Tibial artery (tissue), 4 donors: ENCODE measurements at regions not wholly inside any gene's neighbourhood (a gene's known extent, or its start where the extent isn't known, plus 50 kb on each side); places are given as distances from the start of the nearest gene placed in this dataset.

Experiments
- DNase-seq, 2 donors: peaks; one replicate each; pipeline ENCODE4 v3.0.0-alpha.2; 2019
- H3K27ac ChIP-seq, 2 donors: fragments of 200-600 bp; sonication (generic) in 1 of 2; 1 replicate in 1 of 2; 2 replicates in 1 of 2; pipeline ENCODE4 v1.5.1; 2018 to 2019; ENCODE audit warnings: mild to moderate bottlenecking in 1 of 2
- H3K27me3 ChIP-seq, 2 donors: fragments of 200-600 bp; sonication (generic) in 1 of 2; one replicate each; pipeline versions ENCODE4 v1.5.1 to v1.6.0; 2016 to 2019
- H3K36me3 ChIP-seq, 3 donors: fragments of 200-600 bp; sonication (generic) in 2 of 3; one replicate each; pipeline ENCODE4 v1.5.1; 2016 to 2019; ENCODE audit warnings: mild to moderate bottlenecking in 2 of 3
- H3K4me1 ChIP-seq, 4 donors: fragments of 200-600 bp; sonication (generic) in 2 of 4; 1 replicate in 3 of 4; 2 replicates in 1 of 4; pipeline ENCODE4 v1.5.1; 2016 to 2019
- H3K4me3 ChIP-seq, 2 donors: fragments of 200-600 bp; sonication (generic) in 1 of 2; 1 replicate in 1 of 2; 2 replicates in 1 of 2; pipeline ENCODE4 v1.5.1; 2018 to 2019; ENCODE audit warnings: mild to moderate bottlenecking in 2 of 2
- H3K9me3 ChIP-seq, 3 donors: fragments of 200-600 bp; sonication (generic) in 1 of 3; one replicate each; pipeline ENCODE4 v1.5.1; 2016 to 2019
- CTCF ChIP-seq, 2 experiments: fragments of 200-600 bp in 1 of 2; fragments of 450-650 bp in 1 of 2; IDR thresholded peaks; one replicate each; pipeline ENCODE4 v1.5.1; 2017 to 2019; ENCODE audit warnings: antibody characterized with exemption in 2 of 2, mild to moderate bottlenecking in 1 of 2, moderate library complexity in 1 of 2
- intact Hi-C: fragments of 100-400 bp; cut with DNase I; formaldehyde crosslinking; loops from one replicate; pipeline ENCODE4 v1.15.0; 2023; ENCODE audit warnings: low total_unique reads

GRCh38 chr2:60641811-60642788 lies 88.6 kb upstream of the BCL11A start:
- no peak overlapping the region for H3K4me3 ChIP-seq
- peak; percentile 29 to 51 for TF ChIP-seq CTCF (IDR thresholded peaks at IDR 0.05)
- intact Hi-C loops = no loop called here
- H3K36me3 ChIP-seq = no peaks in the 10 kb centered on the region
- no peak for DNase-seq
- no peak overlapping the region for H3K27ac ChIP-seq
- no peaks in the 10 kb centered on the region for H3K9me3 ChIP-seq
- H3K4me1 ChIP-seq = no peaks in the 10 kb centered on the region
- H3K27me3 ChIP-seq = peaks cover 0 to 16% of the 10 kb centered on the region in 2 donors

- no peak for TF ChIP-seq CTCF (IDR thresholded peaks at IDR 0.05)
- Histone ChIP-seq H3K36me3 (no peaks in the 10 kb centered on the region), H3K9me3 (no peaks in the 10 kb centered on the region), H3K27me3 (peaks cover 0 to 24% of the 10 kb centered on the region in 2 donors), H3K4me1 (no peaks in the 10 kb centered on the region), H3K4me3 (no peak overlapping the region), H3K27ac (no peak overlapping the region)
- no peak for DNase-seq
- intact Hi-C loops = no loop called here
Measured at GRCh38 chr2:60643747-60644146, 90.3 kb upstream of the BCL11A start.

- H3K4me1 ChIP-seq = no peaks in the 10 kb centered on the region
- no peak for TF ChIP-seq CTCF (IDR thresholded peaks at IDR 0.05)
- H3K9me3 ChIP-seq = no peaks in the 10 kb centered on the region
- H3K27me3 ChIP-seq = peaks cover 0 to 24% of the 10 kb centered on the region in 2 donors
- DNase-seq = no peak
- intact Hi-C loops = no loop called here
- H3K36me3 ChIP-seq = no peaks in the 10 kb centered on the region
- H3K27ac ChIP-seq = no peak overlapping the region
- no peak overlapping the region for H3K4me3 ChIP-seq
Measured at GRCh38 chr2:60644951-60645350, 91.5 kb upstream of the BCL11A start.

- H3K9me3 ChIP-seq = no peaks in the 10 kb centered on the region
- intact Hi-C loops = no loop called here
- TF ChIP-seq CTCF (IDR thresholded peaks at IDR 0.05) = no peak
- peaks cover 0 to 16% of the 10 kb centered on the region in 2 donors for H3K27me3 ChIP-seq
- H3K27ac ChIP-seq = no peak overlapping the region
- DNase-seq = no peak
- no peak overlapping the region for H3K4me3 ChIP-seq
- no peaks in the 10 kb centered on the region for H3K4me1 ChIP-seq
- H3K36me3 ChIP-seq = no peaks in the 10 kb centered on the region
Measured at GRCh38 chr2:60648191-60648590, 94.7 kb upstream of the BCL11A start.

- no peak for TF ChIP-seq CTCF (IDR thresholded peaks at IDR 0.05)
- H3K27ac ChIP-seq = no peak overlapping the region
- H3K36me3 ChIP-seq = no peaks in the 10 kb centered on the region
- no peak overlapping the region for H3K4me3 ChIP-seq
- intact Hi-C loops = no loop called here
- DNase-seq = no peak
- no peaks in the 10 kb centered on the region for H3K9me3 ChIP-seq
- H3K27me3 ChIP-seq = peaks cover 0 to 17% of the 10 kb centered on the region in 2 donors
- H3K4me1 ChIP-seq = no peaks in the 10 kb centered on the region
Measured at GRCh38 chr2:60649721-60650120, 96.3 kb upstream of the BCL11A start.
